ENCODE measurements at regions not wholly inside any gene's neighbourhood (a gene's known extent, or its start where the extent isn't known, plus 50 kb on each side); places are given as distances from the start of the nearest gene placed in this dataset.

- DNase-seq (ENCODE audit: extremely low spot score, unreplicated experiment) = no peak
- Mint-ChIP-seq H3K9me3 (ENCODE audit: unreplicated experiment) (no peaks in the 10 kb centered on the region), H3K27ac (ENCODE audit: unreplicated experiment) (peak overlapping the region; percentile 12), H3K36me3 (ENCODE audit: unreplicated experiment) (no peaks in the 10 kb centered on the region), H3K27me3 (ENCODE audit: unreplicated experiment) (no peaks in the 10 kb centered on the region), H3K4me1 (ENCODE audit: unreplicated experiment) (peaks cover 20% of the 10 kb centered on the region), H3K4me3 (ENCODE audit: unreplicated experiment) (peak overlapping the region; percentile 6)
- TF ChIP-seq, protein P1, sequence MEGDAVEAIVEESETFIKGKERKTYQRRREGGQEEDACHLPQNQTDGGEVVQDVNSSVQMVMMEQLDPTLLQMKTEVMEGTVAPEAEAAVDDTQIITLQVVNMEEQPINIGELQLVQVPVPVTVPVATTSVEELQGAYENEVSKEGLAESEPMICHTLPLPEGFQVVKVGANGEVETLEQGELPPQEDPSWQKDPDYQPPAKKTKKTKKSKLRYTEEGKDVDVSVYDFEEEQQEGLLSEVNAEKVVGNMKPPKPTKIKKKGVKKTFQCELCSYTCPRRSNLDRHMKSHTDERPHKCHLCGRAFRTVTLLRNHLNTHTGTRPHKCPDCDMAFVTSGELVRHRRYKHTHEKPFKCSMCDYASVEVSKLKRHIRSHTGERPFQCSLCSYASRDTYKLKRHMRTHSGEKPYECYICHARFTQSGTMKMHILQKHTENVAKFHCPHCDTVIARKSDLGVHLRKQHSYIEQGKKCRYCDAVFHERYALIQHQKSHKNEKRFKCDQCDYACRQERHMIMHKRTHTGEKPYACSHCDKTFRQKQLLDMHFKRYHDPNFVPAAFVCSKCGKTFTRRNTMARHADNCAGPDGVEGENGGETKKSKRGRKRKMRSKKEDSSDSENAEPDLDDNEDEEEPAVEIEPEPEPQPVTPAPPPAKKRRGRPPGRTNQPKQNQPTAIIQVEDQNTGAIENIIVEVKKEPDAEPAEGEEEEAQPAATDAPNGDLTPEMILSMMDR (IDR thresholded peaks at IDR 0.05) = no peak
Observed at GRCh38 chr13:62250501-62251201, 835.0 kb upstream of the PCDH20 start.

DNA sequence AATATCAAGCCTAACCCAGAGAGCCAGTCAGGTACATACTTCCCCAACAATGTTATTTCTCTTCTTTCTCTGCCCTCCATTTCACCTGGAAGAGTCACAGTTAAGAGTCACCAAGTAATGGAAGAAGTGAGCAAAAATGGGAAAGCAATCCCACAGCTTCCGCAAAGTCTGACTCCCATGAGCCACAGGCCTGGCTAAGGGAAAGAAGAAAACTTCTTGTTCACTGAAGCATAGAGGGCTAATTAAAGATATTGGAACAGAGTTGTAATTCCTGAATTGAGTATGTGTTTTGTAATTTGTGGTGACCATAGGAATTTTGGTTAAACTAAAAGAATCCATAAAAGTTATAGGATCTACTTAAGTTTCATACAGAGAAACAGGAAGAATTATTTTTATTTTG is 830.9 kb upstream of the PCDH20 start:
- no peaks in the 10 kb centered on the region for H3K36me3 Mint-ChIP-seq (ENCODE audit: unreplicated experiment)
- H3K9me3 Mint-ChIP-seq (ENCODE audit: unreplicated experiment) = no peaks in the 10 kb centered on the region
- H3K4me3 Mint-ChIP-seq (ENCODE audit: unreplicated experiment) = no peak overlapping the region
- H3K27me3 Mint-ChIP-seq (ENCODE audit: unreplicated experiment) = no peaks in the 10 kb centered on the region
- H3K27ac Mint-ChIP-seq (ENCODE audit: unreplicated experiment) = no peak overlapping the region
- TF ChIP-seq, protein P1 (IDR thresholded peaks at IDR 0.05) = no peak
- H3K4me1 Mint-ChIP-seq (ENCODE audit: unreplicated experiment) = peaks cover 16% of the 10 kb centered on the region
- no peak for DNase-seq (ENCODE audit: extremely low spot score, unreplicated experiment)

DNA sequence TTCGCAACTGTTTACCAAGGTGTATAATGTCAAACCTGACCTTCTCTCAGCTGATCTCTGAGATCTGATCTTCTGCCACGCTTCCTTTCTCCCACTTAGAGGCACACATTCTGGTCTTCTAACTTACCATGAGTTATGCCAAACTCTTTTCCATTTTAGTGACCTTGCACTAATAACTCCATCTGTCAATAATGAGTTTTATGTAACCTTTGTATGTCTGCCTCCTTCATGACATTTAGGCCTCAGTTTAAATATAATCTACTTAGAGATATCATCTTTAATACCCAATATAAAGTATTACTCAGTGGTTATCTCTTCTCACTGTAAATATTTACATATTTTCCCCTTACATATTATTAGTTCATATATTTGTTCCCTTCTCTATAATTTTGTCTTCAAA is 827.5 kb upstream of the PCDH20 start:
- Mint-ChIP-seq H3K4me3 (ENCODE audit: unreplicated experiment) (no peak overlapping the region), H3K27me3 (ENCODE audit: unreplicated experiment) (no peaks in the 10 kb centered on the region), H3K9me3 (ENCODE audit: unreplicated experiment) (no peaks in the 10 kb centered on the region)

DNA sequence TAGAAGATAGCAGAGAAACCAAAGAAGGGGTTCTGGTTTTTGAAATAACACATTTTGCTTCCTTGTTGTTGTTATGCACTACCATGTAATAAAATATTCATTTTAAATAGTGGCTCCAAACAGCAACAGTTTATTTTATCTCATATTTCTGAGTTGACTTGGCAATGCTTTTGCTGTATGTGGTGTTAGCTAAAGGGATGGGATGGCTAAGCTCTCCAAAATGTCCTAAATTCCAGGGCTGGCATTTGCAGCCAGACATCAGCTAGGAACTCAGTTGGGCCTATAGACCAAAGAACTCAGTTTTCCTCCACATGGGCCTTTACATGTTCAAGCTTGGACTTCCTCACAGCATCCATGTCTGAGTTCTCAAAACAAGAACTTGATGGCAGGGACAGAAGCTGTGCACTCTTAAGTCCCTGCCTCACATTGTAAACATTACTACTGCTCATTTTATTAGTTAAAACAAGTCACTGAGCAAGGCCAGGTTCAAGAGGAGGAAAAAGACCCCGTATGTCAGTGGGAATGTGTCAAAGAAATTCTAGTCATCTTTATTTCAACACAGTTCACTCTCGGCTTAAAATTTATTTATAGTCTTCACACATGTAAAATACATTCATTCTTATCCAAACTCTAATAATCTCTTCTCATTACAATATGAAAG is 819.3 kb upstream of the PCDH20 start:
- DNase-seq (ENCODE audit: extremely low spot score, unreplicated experiment) = no peak
- Mint-ChIP-seq H3K36me3 (ENCODE audit: unreplicated experiment) (no peaks in the 10 kb centered on the region), H3K4me1 (ENCODE audit: unreplicated experiment) (peaks cover 14% of the 10 kb centered on the region), H3K27ac (ENCODE audit: unreplicated experiment) (no peak overlapping the region), H3K27me3 (ENCODE audit: unreplicated experiment) (no peaks in the 10 kb centered on the region), H3K9me3 (ENCODE audit: unreplicated experiment) (no peaks in the 10 kb centered on the region), H3K4me3 (ENCODE audit: unreplicated experiment) (no peak overlapping the region)
- TF ChIP-seq, protein P1 (IDR thresholded peaks at IDR 0.05) = no peak

More for the DNA sequence above, 827.5 kb upstream of the PCDH20 start:
- Mint-ChIP-seq H3K4me1 (ENCODE audit: unreplicated experiment) (peaks cover 3% of the 10 kb centered on the region), H3K27ac (ENCODE audit: unreplicated experiment) (no peak overlapping the region), H3K36me3 (ENCODE audit: unreplicated experiment) (no peaks in the 10 kb centered on the region)
- TF ChIP-seq, protein P1 (IDR thresholded peaks at IDR 0.05) = no peak
- no peak for DNase-seq (ENCODE audit: extremely low spot score, unreplicated experiment)

DNA sequence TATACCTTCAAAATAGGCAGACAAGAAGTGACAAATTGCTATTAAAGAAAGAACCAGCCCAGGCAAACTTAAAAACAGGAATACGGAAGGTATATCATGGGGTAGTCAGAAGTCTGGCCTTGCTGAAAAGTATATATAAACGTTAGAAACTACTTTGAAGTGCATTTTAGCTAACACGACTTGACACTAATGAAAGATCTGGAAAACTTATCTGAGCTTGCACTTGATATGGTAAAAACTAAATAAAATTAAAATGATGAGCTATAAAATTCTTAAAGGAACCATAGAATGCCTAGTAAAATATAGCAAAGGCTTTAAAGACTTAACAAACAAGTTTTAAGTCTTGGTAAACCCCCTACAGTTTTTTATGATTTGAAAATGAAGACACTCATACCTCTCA is 795.3 kb upstream of the PCDH20 start:
- Mint-ChIP-seq H3K4me3 (ENCODE audit: unreplicated experiment) (no peak overlapping the region), H3K9me3 (ENCODE audit: unreplicated experiment) (no peaks in the 10 kb centered on the region), H3K4me1 (ENCODE audit: unreplicated experiment) (peaks cover 4% of the 10 kb centered on the region), H3K27me3 (ENCODE audit: unreplicated experiment) (no peaks in the 10 kb centered on the region), H3K27ac (ENCODE audit: unreplicated experiment) (no peak overlapping the region), H3K36me3 (ENCODE audit: unreplicated experiment) (no peaks in the 10 kb centered on the region)
- DNase-seq (ENCODE audit: extremely low spot score, unreplicated experiment) = no peak
- TF ChIP-seq, protein P1 (IDR thresholded peaks at IDR 0.05) = no peak
